ENCODE measurements at regions not wholly inside any gene's neighbourhood (a gene's known extent, or its start where the extent isn't known, plus 50 kb on each side); places are given as distances from the start of the nearest gene placed in this dataset.

GRCh38 chr10:23870651-23871610 is 338.0 kb upstream of the KIAA1217 start:
- H3K27ac Mint-ChIP-seq, result no peak overlapping the region
- H3K4me1 Mint-ChIP-seq (ENCODE audit: low read depth), result no peaks in the 10 kb centered on the region
- no peaks in the 10 kb centered on the region for H3K36me3 Mint-ChIP-seq (ENCODE audit: low read depth)
- H3K4me3 Mint-ChIP-seq, result no peak overlapping the region
- no peaks in the 10 kb centered on the region for H3K27me3 Mint-ChIP-seq (ENCODE audit: insufficient read depth)
- intact Hi-C loops (cut with micrococcal nuclease), result no loop called here
- no peaks in the 10 kb centered on the region for H3K9me3 Mint-ChIP-seq
- no peak for DNase-seq (ENCODE audit: low spot score)

DNA sequence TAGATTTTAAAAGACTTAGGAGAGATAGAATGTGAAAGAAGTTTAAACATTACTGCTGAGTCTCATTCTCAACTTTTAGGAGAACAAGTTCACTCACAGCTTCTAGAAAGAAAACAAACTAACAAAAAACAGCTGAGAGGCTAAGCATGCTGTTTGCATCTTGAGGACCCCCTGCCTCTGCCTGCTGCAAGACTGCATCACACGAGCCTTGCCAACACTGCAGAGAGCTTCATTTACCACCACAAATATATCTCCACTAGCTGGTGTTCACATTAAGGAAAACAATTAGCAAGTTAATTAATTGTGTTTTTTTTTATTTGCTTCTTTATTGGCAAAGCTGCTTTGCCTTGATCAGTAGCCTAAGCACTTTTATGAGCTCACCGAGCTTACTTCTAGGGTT is 336.6 kb upstream of the KIAA1217 start:
- no peak for DNase-seq (ENCODE audit: low spot score)
- no peaks in the 10 kb centered on the region for H3K9me3 Mint-ChIP-seq
- intact Hi-C loops (cut with micrococcal nuclease), result no loop called here
- H3K27me3 Mint-ChIP-seq (ENCODE audit: insufficient read depth), result no peaks in the 10 kb centered on the region
- no peaks in the 10 kb centered on the region for H3K4me1 Mint-ChIP-seq (ENCODE audit: low read depth)
- no peaks in the 10 kb centered on the region for H3K36me3 Mint-ChIP-seq (ENCODE audit: low read depth)
- H3K4me3 Mint-ChIP-seq, result no peak overlapping the region
- H3K27ac Mint-ChIP-seq, result no peak overlapping the region

- intact Hi-C loops (cut with micrococcal nuclease), result no loop called here
- no peak for DNase-seq (ENCODE audit: low spot score)
- no peak overlapping the region for H3K4me3 Mint-ChIP-seq
- no peaks in the 10 kb centered on the region for H3K9me3 Mint-ChIP-seq
- H3K27ac Mint-ChIP-seq, result no peak overlapping the region
- H3K27me3 Mint-ChIP-seq (ENCODE audit: insufficient read depth), result no peaks in the 10 kb centered on the region
- no peaks in the 10 kb centered on the region for H3K36me3 Mint-ChIP-seq (ENCODE audit: low read depth)
- no peaks in the 10 kb centered on the region for H3K4me1 Mint-ChIP-seq (ENCODE audit: low read depth)
Observed at GRCh38 chr10:23877791-23878320, 331.1 kb upstream of the KIAA1217 start.

DNA sequence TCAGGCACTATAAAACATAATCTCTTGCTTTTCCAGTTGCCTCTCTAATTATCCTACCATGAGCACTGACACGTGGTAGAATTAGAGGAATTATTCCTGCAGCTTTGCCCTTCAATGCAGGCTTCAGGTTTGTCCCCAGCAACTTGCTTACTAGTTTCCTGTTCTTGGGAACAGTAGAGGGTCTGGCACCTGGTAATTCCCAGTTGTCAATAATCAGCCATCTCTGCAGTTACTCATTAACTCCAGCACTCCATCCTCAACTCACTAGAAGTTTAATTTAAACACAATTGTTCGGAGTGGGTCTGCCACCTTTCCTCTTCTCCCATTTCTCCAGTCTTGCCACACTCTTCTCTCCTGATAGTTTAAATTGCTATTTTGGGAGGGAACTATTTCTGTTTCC is 324.3 kb upstream of the KIAA1217 start:
- Mint-ChIP-seq H3K9me3 (no peaks in the 10 kb centered on the region), H3K27ac (no peak overlapping the region), H3K36me3 (ENCODE audit: low read depth) (no peaks in the 10 kb centered on the region), H3K27me3 (ENCODE audit: insufficient read depth) (no peaks in the 10 kb centered on the region), H3K4me3 (no peak overlapping the region), H3K4me1 (ENCODE audit: low read depth) (no peaks in the 10 kb centered on the region)
- intact Hi-C loops (cut with micrococcal nuclease), result no loop called here
- no peak for DNase-seq (ENCODE audit: low spot score)

DNA sequence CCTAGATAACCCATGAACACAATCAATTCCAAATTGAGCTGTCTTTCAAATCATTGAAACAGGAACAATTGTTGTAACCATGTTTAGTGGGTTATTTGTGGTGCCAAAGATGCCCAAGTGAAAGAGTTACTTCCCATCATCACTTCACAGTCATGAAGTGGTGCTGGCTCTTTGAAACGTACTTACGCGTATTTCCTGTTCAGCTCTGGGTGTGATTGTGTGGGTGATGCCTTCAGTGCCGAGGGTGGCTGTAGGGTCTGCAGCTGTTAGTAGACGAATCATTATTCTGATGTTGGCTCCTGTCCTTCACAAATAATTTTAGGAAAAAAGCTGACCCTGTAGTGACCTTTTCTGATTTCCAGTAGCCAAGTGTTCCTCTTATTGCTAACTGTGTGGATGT is 323.1 kb upstream of the KIAA1217 start:
- H3K9me3 Mint-ChIP-seq, result no peaks in the 10 kb centered on the region
- H3K4me3 Mint-ChIP-seq, result no peak overlapping the region
- H3K36me3 Mint-ChIP-seq (ENCODE audit: low read depth), result no peaks in the 10 kb centered on the region
- intact Hi-C loops (cut with micrococcal nuclease), result no loop called here
- DNase-seq (ENCODE audit: low spot score), result no peak
- H3K4me1 Mint-ChIP-seq (ENCODE audit: low read depth), result no peaks in the 10 kb centered on the region
- no peak overlapping the region for H3K27ac Mint-ChIP-seq
- no peaks in the 10 kb centered on the region for H3K27me3 Mint-ChIP-seq (ENCODE audit: insufficient read depth)

DNA sequence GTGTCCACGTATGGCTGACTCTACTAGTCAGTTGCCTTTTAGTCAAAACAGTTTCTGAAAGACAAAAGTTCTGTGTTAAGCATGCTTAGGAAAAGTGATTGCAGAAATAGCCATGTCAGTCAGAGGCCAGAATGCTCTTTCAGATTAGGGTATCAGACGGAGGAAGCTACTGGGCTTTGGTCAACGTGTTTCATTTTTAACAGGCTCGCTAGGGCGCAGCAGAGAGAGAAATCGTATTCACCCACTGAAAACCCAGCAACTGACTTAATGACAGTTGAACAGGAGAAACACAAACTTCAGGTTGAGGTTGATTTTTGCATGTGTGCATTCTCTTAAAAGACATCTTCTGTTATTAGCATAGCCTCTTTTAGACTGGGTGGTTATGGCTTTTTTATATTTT is 322.6 kb upstream of the KIAA1217 start:
- no peaks in the 10 kb centered on the region for H3K9me3 Mint-ChIP-seq
- H3K27ac Mint-ChIP-seq, result no peak overlapping the region
- no peaks in the 10 kb centered on the region for H3K36me3 Mint-ChIP-seq (ENCODE audit: low read depth)
- H3K4me3 Mint-ChIP-seq, result no peak overlapping the region
- no peaks in the 10 kb centered on the region for H3K4me1 Mint-ChIP-seq (ENCODE audit: low read depth)
- no peaks in the 10 kb centered on the region for H3K27me3 Mint-ChIP-seq (ENCODE audit: insufficient read depth)
- intact Hi-C loops (cut with micrococcal nuclease), result no loop called here
- DNase-seq (ENCODE audit: low spot score), result no peak

- Mint-ChIP-seq H3K4me3 (no peak overlapping the region), H3K27ac (no peak overlapping the region), H3K9me3 (peaks cover 2% of the 10 kb centered on the region), H3K36me3 (ENCODE audit: low read depth) (no peaks in the 10 kb centered on the region), H3K4me1 (ENCODE audit: low read depth) (no peaks in the 10 kb centered on the region), H3K27me3 (ENCODE audit: insufficient read depth) (no peaks in the 10 kb centered on the region)
- DNase-seq (ENCODE audit: low spot score), result no peak
- intact Hi-C loops (cut with micrococcal nuclease), result no loop called here
Observed at GRCh38 chr10:23891301-23891700, 317.6 kb upstream of the KIAA1217 start.

DNA sequence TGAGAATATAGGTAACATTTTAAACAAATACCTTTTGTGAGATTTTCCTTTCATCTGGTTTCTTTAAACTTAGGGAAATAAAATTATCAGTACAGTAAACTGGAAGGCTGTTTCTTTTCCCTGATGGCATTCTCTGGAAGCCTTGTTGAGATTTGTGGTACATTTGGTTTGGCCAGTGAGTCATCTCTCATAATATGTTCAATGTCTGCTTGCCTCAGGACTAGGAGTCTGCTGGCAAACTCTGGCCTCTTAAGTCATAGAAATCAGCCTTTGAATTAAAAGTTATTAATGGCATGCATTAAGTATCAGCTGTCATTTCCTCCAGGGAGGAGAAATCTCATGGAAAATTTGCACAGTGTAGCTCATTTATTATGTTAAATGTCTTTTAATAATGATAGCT is 316.6 kb upstream of the KIAA1217 start:
- H3K36me3 Mint-ChIP-seq (ENCODE audit: low read depth), result no peaks in the 10 kb centered on the region
- no peaks in the 10 kb centered on the region for H3K4me1 Mint-ChIP-seq (ENCODE audit: low read depth)
- no peaks in the 10 kb centered on the region for H3K27me3 Mint-ChIP-seq (ENCODE audit: insufficient read depth)
- no peak overlapping the region for H3K4me3 Mint-ChIP-seq
- H3K27ac Mint-ChIP-seq, result no peak overlapping the region
- DNase-seq (ENCODE audit: low spot score), result no peak
- intact Hi-C loops (cut with micrococcal nuclease), result no loop called here
- peaks cover 3% of the 10 kb centered on the region for H3K9me3 Mint-ChIP-seq

GRCh38 chr10:23897267-23897666 is 311.7 kb upstream of the KIAA1217 start:
- Mint-ChIP-seq H3K9me3 (peaks cover 3% of the 10 kb centered on the region), H3K36me3 (ENCODE audit: low read depth) (no peaks in the 10 kb centered on the region), H3K27me3 (ENCODE audit: insufficient read depth) (no peaks in the 10 kb centered on the region), H3K4me3 (no peak overlapping the region), H3K27ac (no peak overlapping the region), H3K4me1 (ENCODE audit: low read depth) (no peaks in the 10 kb centered on the region)
- intact Hi-C loops (cut with micrococcal nuclease), result no loop called here
- DNase-seq (ENCODE audit: low spot score), result no peak

GRCh38 chr10:23897861-23898260 is 311.1 kb upstream of the KIAA1217 start:
- no peaks in the 10 kb centered on the region for H3K27me3 Mint-ChIP-seq (ENCODE audit: insufficient read depth)
- intact Hi-C loops (cut with micrococcal nuclease), result no loop called here
- no peaks in the 10 kb centered on the region for H3K36me3 Mint-ChIP-seq (ENCODE audit: low read depth)
- no peak overlapping the region for H3K4me3 Mint-ChIP-seq
- H3K9me3 Mint-ChIP-seq, result peaks cover 3% of the 10 kb centered on the region
- no peak overlapping the region for H3K27ac Mint-ChIP-seq
- DNase-seq (ENCODE audit: low spot score), result no peak
- H3K4me1 Mint-ChIP-seq (ENCODE audit: low read depth), result no peaks in the 10 kb centered on the region

- H3K27me3 Mint-ChIP-seq (ENCODE audit: insufficient read depth), result no peaks in the 10 kb centered on the region
- H3K36me3 Mint-ChIP-seq (ENCODE audit: low read depth), result no peaks in the 10 kb centered on the region
- H3K9me3 Mint-ChIP-seq, result peaks cover 3% of the 10 kb centered on the region
Observed at GRCh38 chr10:23899166-23899565, 309.8 kb upstream of the KIAA1217 start.

DNA sequence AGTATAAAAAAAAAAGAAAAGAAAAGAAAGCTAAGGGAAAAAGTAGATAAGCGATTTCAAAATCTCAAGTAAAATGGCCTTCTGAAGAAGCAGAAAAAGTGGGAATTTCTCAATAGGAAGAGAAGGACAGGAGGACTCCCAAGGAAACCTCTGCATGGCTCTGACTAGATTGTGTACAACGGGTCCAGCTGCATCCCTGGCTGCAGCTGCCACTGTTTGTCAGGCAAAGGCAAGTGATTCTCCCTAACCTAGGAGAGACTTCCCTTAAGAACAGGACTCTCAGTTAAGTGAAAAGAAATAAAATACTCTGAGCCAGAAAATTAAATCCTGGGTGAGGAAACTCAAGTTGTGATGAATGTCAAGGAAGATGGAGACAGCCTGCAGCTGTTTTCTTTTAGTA is 298.6 kb upstream of the KIAA1217 start:
- no peak for DNase-seq (ENCODE audit: low spot score)
- peaks cover 5% of the 10 kb centered on the region for H3K9me3 Mint-ChIP-seq
- H3K27me3 Mint-ChIP-seq (ENCODE audit: insufficient read depth), result no peaks in the 10 kb centered on the region
- no peaks in the 10 kb centered on the region for H3K36me3 Mint-ChIP-seq (ENCODE audit: low read depth)
- no peaks in the 10 kb centered on the region for H3K4me1 Mint-ChIP-seq (ENCODE audit: low read depth)
- no peak overlapping the region for H3K27ac Mint-ChIP-seq
- intact Hi-C loops (cut with micrococcal nuclease), result no loop called here
- no peak overlapping the region for H3K4me3 Mint-ChIP-seq

More at GRCh38 chr10:23899166-23899565, 309.8 kb upstream of the KIAA1217 start:
- no peaks in the 10 kb centered on the region for H3K4me1 Mint-ChIP-seq (ENCODE audit: low read depth)
- no peak for DNase-seq (ENCODE audit: low spot score)
- intact Hi-C loops (cut with micrococcal nuclease), result no loop called here
- H3K4me3 Mint-ChIP-seq, result no peak overlapping the region
- H3K27ac Mint-ChIP-seq, result no peak overlapping the region

DNA sequence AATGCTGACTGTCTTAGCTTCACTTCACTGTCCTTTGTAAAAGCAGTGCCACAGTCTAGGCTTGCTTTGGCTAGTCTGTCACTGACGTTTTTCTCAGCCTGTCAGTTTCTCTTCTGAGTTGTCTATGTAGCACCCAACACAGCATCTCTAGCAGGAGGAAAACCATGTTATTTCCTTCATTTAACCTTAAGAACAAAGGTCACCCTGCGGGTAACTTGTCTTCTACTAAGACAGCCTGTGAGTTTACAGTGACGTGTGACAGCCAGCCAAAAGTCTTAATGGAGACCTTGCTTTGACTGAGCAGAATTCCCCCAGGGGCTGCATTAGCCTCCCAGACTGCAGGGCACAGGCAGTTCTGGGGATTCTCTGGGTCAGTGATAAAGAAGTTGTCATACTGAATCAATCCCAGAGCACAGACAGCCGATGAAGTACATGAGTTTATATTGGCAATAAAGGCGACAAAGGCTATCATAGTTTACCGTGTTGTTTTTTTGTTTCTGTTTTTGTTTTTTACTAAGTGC is 296.0 kb upstream of the KIAA1217 start:
- Mint-ChIP-seq H3K9me3 (peaks cover 5% of the 10 kb centered on the region), H3K27me3 (ENCODE audit: insufficient read depth) (no peaks in the 10 kb centered on the region), H3K4me3 (no peak overlapping the region), H3K27ac (no peak overlapping the region), H3K36me3 (ENCODE audit: low read depth) (no peaks in the 10 kb centered on the region), H3K4me1 (ENCODE audit: low read depth) (no peaks in the 10 kb centered on the region)
- no peak for DNase-seq (ENCODE audit: low spot score)
- intact Hi-C loops (cut with micrococcal nuclease), result no loop called here
